ENCODE measurements at regions not wholly inside any gene's neighbourhood (a gene's known extent, or its start where the extent isn't known, plus 50 kb on each side); places are given as distances from the start of the nearest gene placed in this dataset.

- Histone ChIP-seq H3K36me3 (ENCODE audit: low read length) (no peaks in the 10 kb centered on the region), H4K20me1 (ENCODE audit: low read depth, low read length) (no peaks in the 10 kb centered on the region), H3K9me3 (ENCODE audit: insufficient read depth, low read length) (no peaks in the 10 kb centered on the region), H3K9me2 (replicated peaks; ENCODE audit: insufficient read depth, low read length) (no peaks in the 10 kb centered on the region), H3K4me3 (ENCODE audit: insufficient read depth, low read length, poor library complexity, severe bottlenecking) (no peak overlapping the region), H3K9ac (ENCODE audit: low read length) (no peak overlapping the region), H3K79me2 (ENCODE audit: insufficient read depth, low read length) (no peaks in the 10 kb centered on the region), H3K27ac (ENCODE audit: low read depth, low read length) (no peak overlapping the region), H2AFZ (ENCODE audit: low read depth, low read length, severe bottlenecking) (no peak overlapping the region), H3F3A (ENCODE audit: insufficient read depth) (no peaks in the 10 kb centered on the region), H3K27me3 (ENCODE audit: low read length) (no peaks in the 10 kb centered on the region), H3K4me2 (ENCODE audit: low read depth, low read length, poor library complexity, severe bottlenecking) (no peak overlapping the region)
- TF ChIP-seq, protein P1, sequence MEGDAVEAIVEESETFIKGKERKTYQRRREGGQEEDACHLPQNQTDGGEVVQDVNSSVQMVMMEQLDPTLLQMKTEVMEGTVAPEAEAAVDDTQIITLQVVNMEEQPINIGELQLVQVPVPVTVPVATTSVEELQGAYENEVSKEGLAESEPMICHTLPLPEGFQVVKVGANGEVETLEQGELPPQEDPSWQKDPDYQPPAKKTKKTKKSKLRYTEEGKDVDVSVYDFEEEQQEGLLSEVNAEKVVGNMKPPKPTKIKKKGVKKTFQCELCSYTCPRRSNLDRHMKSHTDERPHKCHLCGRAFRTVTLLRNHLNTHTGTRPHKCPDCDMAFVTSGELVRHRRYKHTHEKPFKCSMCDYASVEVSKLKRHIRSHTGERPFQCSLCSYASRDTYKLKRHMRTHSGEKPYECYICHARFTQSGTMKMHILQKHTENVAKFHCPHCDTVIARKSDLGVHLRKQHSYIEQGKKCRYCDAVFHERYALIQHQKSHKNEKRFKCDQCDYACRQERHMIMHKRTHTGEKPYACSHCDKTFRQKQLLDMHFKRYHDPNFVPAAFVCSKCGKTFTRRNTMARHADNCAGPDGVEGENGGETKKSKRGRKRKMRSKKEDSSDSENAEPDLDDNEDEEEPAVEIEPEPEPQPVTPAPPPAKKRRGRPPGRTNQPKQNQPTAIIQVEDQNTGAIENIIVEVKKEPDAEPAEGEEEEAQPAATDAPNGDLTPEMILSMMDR (IDR thresholded peaks at IDR 0.05; ENCODE audit: insufficient read depth, low read length, poor library complexity, severe bottlenecking), result no peak
- no peak for TF ChIP-seq EZH2phosphoT487 (conservative IDR thresholded peaks at IDR 0.05; ENCODE audit: low read length)
These were observed 704.4 kb upstream of the AMOT start for GRCh38 chrX:113545040-113545439.

GRCh38 chrX:113539599-113540356 lies 699.1 kb upstream of the AMOT start:
- no peaks in the 10 kb centered on the region for H4K20me1 ChIP-seq (ENCODE audit: low read depth, low read length)
- no peak overlapping the region for H3K9ac ChIP-seq (ENCODE audit: low read length)
- H3K27ac ChIP-seq (ENCODE audit: low read depth, low read length), result no peak overlapping the region
- H3K36me3 ChIP-seq (ENCODE audit: low read length), result no peaks in the 10 kb centered on the region
- H3K4me2 ChIP-seq (ENCODE audit: low read depth, low read length, poor library complexity, severe bottlenecking), result no peak overlapping the region
- no peaks in the 10 kb centered on the region for H3K9me2 ChIP-seq (replicated peaks; ENCODE audit: insufficient read depth, low read length)
- TF ChIP-seq, protein P1 (IDR thresholded peaks at IDR 0.05; ENCODE audit: insufficient read depth, low read length, poor library complexity, severe bottlenecking), result no peak
- TF ChIP-seq EZH2phosphoT487 (conservative IDR thresholded peaks at IDR 0.05; ENCODE audit: low read length), result no peak
- no peak overlapping the region for H3K4me3 ChIP-seq (ENCODE audit: insufficient read depth, low read length, poor library complexity, severe bottlenecking)
- no peaks in the 10 kb centered on the region for H3K79me2 ChIP-seq (ENCODE audit: insufficient read depth, low read length)
- no peaks in the 10 kb centered on the region for H3F3A ChIP-seq (ENCODE audit: insufficient read depth)
- no peaks in the 10 kb centered on the region for H3K27me3 ChIP-seq (ENCODE audit: low read length)
- H3K9me3 ChIP-seq (ENCODE audit: insufficient read depth, low read length), result no peaks in the 10 kb centered on the region
- H2AFZ ChIP-seq (ENCODE audit: low read depth, low read length, severe bottlenecking), result no peak overlapping the region

DNA sequence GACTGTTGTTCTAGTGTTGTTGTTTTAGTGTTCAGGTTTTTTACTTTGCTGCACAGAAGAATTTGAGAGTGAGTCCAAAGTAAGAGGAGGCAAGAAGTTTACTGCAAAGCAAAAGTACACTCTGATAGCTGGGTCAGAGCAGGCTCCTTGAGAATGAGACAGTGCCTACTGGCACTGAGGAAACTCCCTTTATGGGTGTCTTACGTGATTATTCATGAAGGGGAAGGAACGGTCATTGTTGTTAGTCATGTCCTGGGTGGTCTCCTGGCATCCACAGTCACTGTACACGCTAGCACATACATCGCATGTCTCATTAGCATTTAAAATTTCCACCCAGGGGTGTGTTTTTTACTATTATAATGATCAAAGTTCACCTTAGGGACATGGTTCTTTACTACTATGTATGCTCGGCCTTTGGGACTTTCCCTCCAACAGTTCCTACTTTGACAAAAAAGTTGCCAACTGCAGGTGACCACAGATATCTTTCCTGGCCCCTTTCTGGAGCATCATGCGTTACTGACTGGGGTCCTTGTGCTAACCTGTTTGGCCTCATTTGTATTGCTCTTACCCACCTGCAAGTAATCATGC lies 688.9 kb upstream of the AMOT start:
- Histone ChIP-seq H3K79me2 (ENCODE audit: insufficient read depth, low read length) (no peaks in the 10 kb centered on the region), H3K9me2 (replicated peaks; ENCODE audit: insufficient read depth, low read length) (no peaks in the 10 kb centered on the region), H3K9me3 (ENCODE audit: insufficient read depth, low read length) (no peaks in the 10 kb centered on the region), H3K9ac (ENCODE audit: low read length) (no peak overlapping the region), H4K20me1 (ENCODE audit: low read depth, low read length) (no peaks in the 10 kb centered on the region), H2AFZ (ENCODE audit: low read depth, low read length, severe bottlenecking) (no peak overlapping the region), H3K4me3 (ENCODE audit: insufficient read depth, low read length, poor library complexity, severe bottlenecking) (no peak overlapping the region), H3K36me3 (ENCODE audit: low read length) (no peaks in the 10 kb centered on the region), H3K27ac (ENCODE audit: low read depth, low read length) (no peak overlapping the region), H3F3A (ENCODE audit: insufficient read depth) (no peaks in the 10 kb centered on the region), H3K4me2 (ENCODE audit: low read depth, low read length, poor library complexity, severe bottlenecking) (no peak overlapping the region), H3K27me3 (ENCODE audit: low read length) (no peaks in the 10 kb centered on the region)
- TF ChIP-seq EZH2phosphoT487 (conservative IDR thresholded peaks at IDR 0.05; ENCODE audit: low read length), result no peak
- TF ChIP-seq, protein P1 (IDR thresholded peaks at IDR 0.05; ENCODE audit: insufficient read depth, low read length, poor library complexity, severe bottlenecking), result no peak
